Heart left ventricle (tissue), 13 donors: ENCODE measurements at regions not wholly inside any gene's neighbourhood (a gene's known extent, or its start where the extent isn't known, plus 50 kb on each side); places are given as distances from the start of the nearest gene placed in this dataset.

Experiments
- POLR2A ChIP-seq, 2 donors: fragments of 450-650 bp; IDR thresholded peaks; one replicate each; pipeline ENCODE4 v1.6.1; 2017; ENCODE audit warnings: antibody characterized with exemption in 2 of 2, mild to moderate bottlenecking in 2 of 2, moderate library complexity in 2 of 2
- TF ChIP-seq, protein P1 (sequence below), 12 donors: fragments of 200-600 bp; sonication (generic) in 4 of 12; IDR thresholded peaks; one replicate each; pipeline versions ENCODE4 v1.5.0 to v1.8.0; 2018 to 2022; ENCODE audit warnings: antibody characterized with exemption in 12 of 12, mild to moderate bottlenecking in 5 of 12
- donor health status: ischemic (EF 13 %, LVEDD 7.1; RV severe dilation, severe dysfunction).
- donor health status: DM: no; HTN: yes; CAD: no.
- donor health status: DM: no; HTN: no; CAD: no.
- donor health status: ischemic (EF 25% LVEDD 6.9; RV normal size, moderate dysfunction).
- donor health status: ischemic (EF 25% LVEDD 5.7; RV mildly dilated, moderate dysfunction).
- donor health status: ischemic (EF 35%, LVEDD 5.7; RV mildly dilated, moderate dysfunction).
- donor health status: nonischemic (EF 11% LVEDD 7.7; RV severe dilation, severe dysfunction).
- donor health status: DM: yes; HTN: yes; CAD: no.
- donor health status: PGD.
- donor health status: ischemic (EF 29% LVEDD 5.4; RV normal size, mild dysfunction).
- donor health status: nonischemic (EF 23%, LVEDD 6.1; RV moderate dilation, normal function).

DNA sequence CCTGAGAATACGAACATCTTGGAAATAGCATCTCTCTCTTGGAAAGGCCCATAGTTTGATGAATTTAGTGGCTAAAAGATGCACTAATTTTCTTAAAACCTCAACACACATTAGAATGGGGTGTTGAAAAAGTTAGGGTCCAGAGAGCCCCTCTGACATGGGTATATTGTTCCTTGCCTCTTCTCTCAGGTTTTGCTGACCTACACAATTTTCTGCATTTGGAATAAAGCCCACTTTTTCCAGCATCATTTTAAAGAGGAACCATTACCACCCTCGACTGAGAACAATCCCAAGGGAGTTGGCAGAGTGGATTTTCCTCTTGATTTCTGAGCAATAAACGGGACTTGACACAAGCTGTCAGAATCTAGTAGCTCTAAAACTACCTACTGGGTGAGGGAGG, 156.1 kb downstream of the PMP22 start:
- TF ChIP-seq, protein P1, sequence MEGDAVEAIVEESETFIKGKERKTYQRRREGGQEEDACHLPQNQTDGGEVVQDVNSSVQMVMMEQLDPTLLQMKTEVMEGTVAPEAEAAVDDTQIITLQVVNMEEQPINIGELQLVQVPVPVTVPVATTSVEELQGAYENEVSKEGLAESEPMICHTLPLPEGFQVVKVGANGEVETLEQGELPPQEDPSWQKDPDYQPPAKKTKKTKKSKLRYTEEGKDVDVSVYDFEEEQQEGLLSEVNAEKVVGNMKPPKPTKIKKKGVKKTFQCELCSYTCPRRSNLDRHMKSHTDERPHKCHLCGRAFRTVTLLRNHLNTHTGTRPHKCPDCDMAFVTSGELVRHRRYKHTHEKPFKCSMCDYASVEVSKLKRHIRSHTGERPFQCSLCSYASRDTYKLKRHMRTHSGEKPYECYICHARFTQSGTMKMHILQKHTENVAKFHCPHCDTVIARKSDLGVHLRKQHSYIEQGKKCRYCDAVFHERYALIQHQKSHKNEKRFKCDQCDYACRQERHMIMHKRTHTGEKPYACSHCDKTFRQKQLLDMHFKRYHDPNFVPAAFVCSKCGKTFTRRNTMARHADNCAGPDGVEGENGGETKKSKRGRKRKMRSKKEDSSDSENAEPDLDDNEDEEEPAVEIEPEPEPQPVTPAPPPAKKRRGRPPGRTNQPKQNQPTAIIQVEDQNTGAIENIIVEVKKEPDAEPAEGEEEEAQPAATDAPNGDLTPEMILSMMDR (IDR thresholded peaks at IDR 0.05) = no peak
- TF ChIP-seq POLR2A (IDR thresholded peaks at IDR 0.05) = no peak
